WI38 (cell line): ENCODE measurements at regions not wholly inside any gene's neighbourhood (a gene's known extent, or its start where the extent isn't known, plus 50 kb on each side); places are given as distances from the start of the nearest gene placed in this dataset.

Experiments
- H3K4me3 ChIP-seq: 2 replicates; pipeline ENCODE4 v1.5.1; 2011; ENCODE audit warnings: low read depth, mild to moderate bottlenecking, control low read depth, low read length
- CTCF ChIP-seq: IDR thresholded peaks from 2 replicates; pipeline ENCODE4 v1.5.1; 2012; ENCODE audit warnings: low read depth, mild to moderate bottlenecking, control low read depth, low read length

DNA sequence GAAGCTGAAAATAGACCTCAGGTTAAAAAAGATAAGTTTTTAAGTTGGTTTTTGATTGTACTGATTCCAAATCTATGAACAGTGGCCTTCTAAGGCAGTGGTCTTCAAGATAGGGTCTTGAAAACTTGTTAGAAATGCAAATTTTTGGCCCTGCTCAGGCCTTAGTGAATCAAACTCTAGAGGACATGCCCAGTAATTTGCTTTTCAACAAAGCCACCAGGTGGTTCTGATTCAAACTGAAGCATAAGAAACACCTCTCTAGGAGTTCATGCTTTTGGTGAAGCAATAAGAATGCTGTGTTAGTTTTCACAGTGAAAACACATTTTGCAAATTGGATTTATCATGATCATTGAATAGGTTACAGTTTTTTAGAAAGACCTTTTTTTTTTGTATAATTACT lies 1849.4 kb upstream of the AGA start:
- no peak for TF ChIP-seq CTCF
- H3K4me3 ChIP-seq: no peak overlapping the region

GRCh38 chr4:179292468-179292867 lies 1850.2 kb upstream of the AGA start:
- TF ChIP-seq CTCF: no peak
- H3K4me3 ChIP-seq: no peak overlapping the region

GRCh38 chr4:179307297-179308136 lies 1865.3 kb upstream of the AGA start:
- no peak overlapping the region for H3K4me3 ChIP-seq
- TF ChIP-seq CTCF: peak; percentile 46; the same call in 1 of the 2 replicates

GRCh38 chr4:179313823-179314222 lies 1871.6 kb upstream of the AGA start:
- TF ChIP-seq CTCF: no peak

GRCh38 chr4:179325181-179325580 lies 1882.9 kb upstream of the AGA start:
- H3K4me3 ChIP-seq: no peak overlapping the region

More at GRCh38 chr4:179313823-179314222, 1871.6 kb upstream of the AGA start:
- H3K4me3 ChIP-seq: no peak overlapping the region

DNA sequence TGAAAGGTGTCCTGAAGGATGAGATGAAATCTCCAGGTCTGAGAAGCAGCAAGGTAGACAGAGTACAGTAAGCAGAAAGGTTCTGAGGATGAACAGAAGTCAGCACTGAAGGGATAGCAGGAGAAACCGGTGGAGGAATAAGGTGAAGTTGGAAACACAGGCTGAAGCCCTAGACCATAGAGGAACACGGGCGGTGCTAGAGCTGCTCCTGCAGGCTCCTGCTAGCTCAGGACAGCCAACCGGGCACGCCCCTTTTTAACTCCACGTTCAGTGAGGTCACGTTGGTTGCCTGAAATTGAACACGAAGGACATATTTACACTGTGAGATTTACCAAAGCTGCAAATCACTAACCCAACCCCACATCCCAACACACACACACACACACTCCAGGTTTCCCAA lies 1886.4 kb upstream of the AGA start:
- no peak overlapping the region for H3K4me3 ChIP-seq
- TF ChIP-seq CTCF: no peak

More at GRCh38 chr4:179325181-179325580, 1882.9 kb upstream of the AGA start:
- no peak for TF ChIP-seq CTCF

DNA sequence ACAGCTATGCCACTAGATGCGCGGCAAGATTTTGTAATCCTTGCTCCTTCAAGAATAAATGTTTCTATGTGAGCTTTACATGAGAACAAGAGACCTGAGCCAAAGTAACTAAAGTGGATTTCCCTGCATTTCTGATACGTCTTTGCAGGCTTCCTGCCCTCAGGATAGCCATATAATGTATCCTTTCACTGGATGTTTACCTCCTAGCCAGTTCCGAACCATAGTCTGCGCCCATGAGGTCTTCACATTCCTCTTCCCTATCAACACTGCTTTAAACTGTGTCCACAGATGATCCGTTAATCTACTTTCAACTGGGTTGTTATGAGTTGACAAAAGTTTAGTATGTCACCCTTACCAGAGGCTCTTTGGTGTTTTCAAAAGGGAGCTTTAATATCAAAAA lies 1889.1 kb upstream of the AGA start:
- no peak overlapping the region for H3K4me3 ChIP-seq
- TF ChIP-seq CTCF: no peak
